Fibroblast of villous mesenchyme (primary cell): ENCODE measurements at regions not wholly inside any gene's neighbourhood (a gene's known extent, or its start where the extent isn't known, plus 50 kb on each side); places are given as distances from the start of the nearest gene placed in this dataset.
A peak's percentile ranks its signal among the peaks of the same experiment; 100 is the strongest.

Experiments
- DNase-seq: peaks from one replicate; pipeline ENCODE4 v3.0.0-alpha.2; 2010; ENCODE audit warnings: low read depth
- H3K4me3 ChIP-seq: 2 replicates; pipeline ENCODE4 v1.5.1; 2011; ENCODE audit warnings: low read depth, mild to moderate bottlenecking, low read length
- TF ChIP-seq, protein P1 (sequence below): IDR thresholded peaks from 2 replicates; pipeline ENCODE4 v1.5.1; 2012; ENCODE audit warnings: low read depth, mild to moderate bottlenecking, low read length; ENCODE audit not compliant: insufficient read depth

DNA sequence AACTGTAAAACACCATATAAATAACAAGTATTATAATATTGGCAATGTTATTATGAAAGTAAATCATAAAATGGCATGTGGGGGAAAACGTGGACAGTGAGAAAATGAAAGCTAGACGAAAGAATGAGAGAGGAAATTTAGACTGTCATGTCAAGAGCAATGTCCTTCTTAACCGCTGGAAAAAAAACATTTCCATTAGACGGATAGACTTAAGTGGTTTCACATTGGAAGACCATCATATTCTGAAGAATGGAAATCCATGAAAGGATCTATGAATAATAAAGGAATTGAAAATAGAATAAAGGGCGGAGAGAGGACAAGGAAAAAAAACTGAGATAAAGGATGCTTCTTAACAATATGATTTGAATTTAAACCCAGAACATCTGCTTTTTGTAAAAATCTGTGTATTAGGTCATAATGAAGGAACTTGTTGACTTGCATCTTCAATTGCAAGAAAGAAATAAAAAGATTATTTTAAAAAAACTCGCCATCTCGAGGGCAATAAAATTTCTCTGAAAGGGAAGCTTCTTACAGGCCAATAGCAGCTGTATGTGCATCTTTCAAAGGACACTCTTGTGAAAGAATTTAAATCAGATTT lies 90.6 kb downstream of the SPRY2 start:
- H3K4me3 ChIP-seq, result peak overlapping the region; percentile 11
- TF ChIP-seq, protein P1, sequence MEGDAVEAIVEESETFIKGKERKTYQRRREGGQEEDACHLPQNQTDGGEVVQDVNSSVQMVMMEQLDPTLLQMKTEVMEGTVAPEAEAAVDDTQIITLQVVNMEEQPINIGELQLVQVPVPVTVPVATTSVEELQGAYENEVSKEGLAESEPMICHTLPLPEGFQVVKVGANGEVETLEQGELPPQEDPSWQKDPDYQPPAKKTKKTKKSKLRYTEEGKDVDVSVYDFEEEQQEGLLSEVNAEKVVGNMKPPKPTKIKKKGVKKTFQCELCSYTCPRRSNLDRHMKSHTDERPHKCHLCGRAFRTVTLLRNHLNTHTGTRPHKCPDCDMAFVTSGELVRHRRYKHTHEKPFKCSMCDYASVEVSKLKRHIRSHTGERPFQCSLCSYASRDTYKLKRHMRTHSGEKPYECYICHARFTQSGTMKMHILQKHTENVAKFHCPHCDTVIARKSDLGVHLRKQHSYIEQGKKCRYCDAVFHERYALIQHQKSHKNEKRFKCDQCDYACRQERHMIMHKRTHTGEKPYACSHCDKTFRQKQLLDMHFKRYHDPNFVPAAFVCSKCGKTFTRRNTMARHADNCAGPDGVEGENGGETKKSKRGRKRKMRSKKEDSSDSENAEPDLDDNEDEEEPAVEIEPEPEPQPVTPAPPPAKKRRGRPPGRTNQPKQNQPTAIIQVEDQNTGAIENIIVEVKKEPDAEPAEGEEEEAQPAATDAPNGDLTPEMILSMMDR, result no peak
- DNase-seq, result no peak

DNA sequence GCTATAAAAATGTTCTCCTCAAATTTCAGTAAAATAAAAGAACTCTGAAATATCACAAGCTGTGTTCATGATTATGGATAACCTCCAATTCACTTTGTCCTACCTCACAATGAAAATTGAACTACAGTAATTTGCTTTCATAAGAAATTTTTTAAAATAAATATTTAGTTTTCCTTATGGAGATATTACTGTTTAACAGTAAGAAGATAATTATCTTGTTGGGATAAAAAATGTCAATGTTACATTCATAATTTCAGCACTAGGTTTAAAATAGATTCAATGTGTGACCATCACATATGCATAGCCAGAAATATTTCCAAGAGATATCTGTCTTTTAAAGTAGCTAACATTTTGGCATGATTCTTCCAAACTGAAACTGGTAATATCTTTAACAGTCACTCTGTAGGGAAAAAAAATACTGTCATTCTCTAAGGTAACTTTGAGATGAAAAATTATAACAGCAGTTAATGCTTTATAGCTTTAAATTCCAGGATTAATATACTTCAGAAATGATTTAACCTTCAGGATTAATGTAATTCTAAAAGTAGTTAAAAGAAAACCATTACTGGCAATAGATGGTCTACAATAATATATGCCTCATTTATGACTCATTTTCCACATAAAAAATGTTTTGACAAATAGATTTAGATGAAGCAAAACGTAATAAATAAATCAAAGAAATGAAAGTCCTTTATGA lies 91.3 kb downstream of the SPRY2 start:
- no peak for DNase-seq
- peak overlapping the region; percentile 11 for H3K4me3 ChIP-seq
- TF ChIP-seq, protein P1, result no peak

DNA sequence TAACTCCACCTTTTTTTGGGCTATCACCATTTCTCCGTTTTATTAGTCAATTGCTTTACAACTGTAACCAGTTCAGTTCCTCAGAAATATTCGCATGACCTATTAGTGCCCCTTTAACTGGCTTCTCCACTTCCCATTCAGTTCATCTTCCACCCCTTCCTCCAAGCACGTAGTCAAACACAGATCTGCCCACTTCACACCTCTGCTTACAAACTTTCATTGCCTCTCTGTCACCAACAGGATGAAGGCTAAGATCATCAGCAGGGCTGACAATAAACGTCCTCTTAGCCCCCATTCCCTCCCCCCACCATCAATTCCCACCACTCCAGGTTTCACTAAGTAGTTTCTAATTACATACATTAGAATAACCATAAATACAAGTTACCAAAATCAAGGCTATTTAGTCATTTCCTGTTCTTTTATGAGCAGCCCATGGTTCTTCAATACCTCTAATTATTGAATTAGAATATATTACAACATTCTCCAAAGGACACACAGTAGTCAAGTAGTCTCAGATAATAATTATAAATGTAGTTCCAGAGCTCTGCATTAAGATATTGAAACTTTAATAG lies 95.7 kb downstream of the SPRY2 start:
- DNase-seq, result no peak
- no peak overlapping the region for H3K4me3 ChIP-seq
- TF ChIP-seq, protein P1, result no peak

DNA sequence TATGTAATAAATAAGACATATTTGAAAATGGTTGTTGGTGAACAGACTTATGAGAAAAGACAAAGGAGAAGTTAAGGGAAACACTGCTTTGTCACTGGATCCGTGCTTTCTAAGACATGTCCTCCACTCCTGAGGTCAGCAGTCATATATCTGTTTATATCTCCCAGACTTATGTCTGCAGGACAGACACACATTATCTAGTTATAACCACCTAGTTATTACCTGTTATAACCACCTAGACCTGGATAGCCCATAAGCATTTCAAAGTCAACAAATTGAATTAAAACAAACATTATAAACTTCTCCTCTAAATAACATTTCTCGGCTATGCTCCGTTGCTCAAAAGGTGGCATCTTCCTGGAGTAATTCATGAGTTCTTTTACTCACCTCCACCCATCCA lies 96.4 kb downstream of the SPRY2 start:
- no peak for DNase-seq
- no peak overlapping the region for H3K4me3 ChIP-seq
- TF ChIP-seq, protein P1, result no peak

DNA sequence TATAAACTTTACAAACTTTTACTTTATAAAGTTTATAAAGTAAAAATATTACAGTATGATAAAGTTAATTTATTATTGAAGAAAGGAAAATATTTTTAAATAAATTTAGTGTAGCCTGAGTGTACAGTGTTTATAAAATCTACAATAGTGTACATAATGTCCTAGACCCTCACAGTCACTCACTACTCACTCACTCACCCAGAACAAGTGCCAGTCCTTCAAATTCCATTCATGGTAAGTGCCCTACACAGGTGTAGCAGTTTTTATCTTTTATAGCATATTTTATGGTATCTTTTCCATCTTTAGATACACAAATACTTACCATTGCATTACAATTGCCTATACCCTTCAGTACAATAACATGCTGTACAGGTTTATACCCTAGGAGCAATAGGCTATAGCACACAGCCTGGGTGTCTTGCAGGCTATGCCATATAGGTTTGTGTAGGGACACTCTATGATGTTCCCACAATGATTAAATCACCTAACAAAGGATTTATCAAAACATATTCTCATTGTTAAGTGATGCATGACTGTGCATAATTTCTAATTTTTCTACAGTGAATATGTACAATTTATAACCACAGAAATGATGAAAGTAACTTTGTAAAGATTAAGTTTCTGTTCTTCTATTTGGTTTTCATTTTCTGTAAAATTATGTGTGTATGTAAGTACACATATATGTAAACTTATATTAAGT lies 98.0 kb downstream of the SPRY2 start:
- TF ChIP-seq, protein P1, result no peak

DNA sequence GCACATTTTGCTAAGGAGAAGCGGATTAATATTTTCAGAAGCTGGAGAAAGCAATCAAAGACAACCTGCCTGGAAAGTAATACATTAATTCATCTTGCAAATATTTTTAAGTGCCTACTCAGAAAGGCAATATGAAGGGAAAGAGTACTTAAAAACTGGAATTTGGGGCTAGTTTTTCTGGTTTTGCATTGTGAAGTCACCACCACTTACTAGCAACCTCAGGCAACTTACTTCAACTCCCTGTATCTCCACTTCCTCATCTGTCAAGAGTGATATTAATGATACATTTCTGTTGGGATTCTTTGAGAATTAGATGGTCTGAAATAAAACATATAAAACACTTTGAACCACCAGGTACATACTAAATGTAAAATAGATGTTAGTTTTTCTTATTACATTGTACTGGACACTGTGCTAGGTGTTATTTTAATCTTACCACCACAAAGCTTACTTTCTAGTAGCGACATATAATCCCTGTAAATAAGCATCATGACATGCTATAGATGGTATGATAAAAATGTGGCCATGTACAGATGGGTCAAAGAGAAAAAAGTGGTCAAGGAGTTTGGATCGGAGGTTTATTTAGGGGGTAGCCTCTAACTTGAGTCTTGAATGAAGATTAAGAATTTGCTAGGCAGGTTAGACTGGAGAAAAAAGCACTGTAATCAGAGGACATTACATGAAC lies 101.2 kb downstream of the SPRY2 start:
- no peak for DNase-seq
- H3K4me3 ChIP-seq, result no peak overlapping the region
- TF ChIP-seq, protein P1, result no peak

More for the DNA sequence above, 98.0 kb downstream of the SPRY2 start:
- H3K4me3 ChIP-seq, result no peak overlapping the region
- DNase-seq, result no peak
